ENCODE measurements at regions not wholly inside any gene's neighbourhood (a gene's known extent, or its start where the extent isn't known, plus 50 kb on each side); places are given as distances from the start of the nearest gene placed in this dataset.

DNA sequence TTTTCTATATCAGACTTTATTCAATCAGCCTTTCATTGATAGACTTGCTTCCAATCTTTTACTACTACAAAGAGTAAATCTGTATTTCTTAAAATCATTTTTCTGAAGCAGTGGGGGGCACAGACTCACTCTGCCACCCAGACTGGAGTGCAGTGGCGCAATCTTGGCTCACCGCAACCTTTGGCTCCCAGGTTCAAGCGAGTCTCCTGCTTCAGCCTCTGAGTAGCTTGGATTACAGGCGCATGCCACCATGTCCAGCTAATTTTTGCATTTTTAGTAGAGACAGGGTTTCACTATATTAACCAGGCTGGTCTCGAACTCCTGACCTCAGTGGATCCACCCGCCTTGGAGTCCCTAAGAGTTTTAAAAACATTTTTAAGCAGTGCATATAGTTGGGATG lies 270.6 kb upstream of the REG3G start:
- no TSS peak for BruUV-seq (replicated peaks)
- in situ Hi-C loops (cut with MboI; ENCODE audit: low sequenced_read_pairs), result no loop called here

More for the DNA sequence above, 270.6 kb upstream of the REG3G start:
- ATAC-seq (ENCODE audit: low read depth) (no peak), DNase-seq (no peak)
- Histone ChIP-seq H4K5ac (ENCODE audit: low read depth, low read length) (no peak overlapping the region), H3K36me3 (ENCODE audit: control insufficient read depth, insufficient read depth, low read length) (no peaks in the 10 kb centered on the region), H4K8ac (ENCODE audit: low read depth in 2 of 2, low read length in 2 of 2) (no peak overlapping the region), H3K23ac (ENCODE audit: low read depth, low read length) (no peak overlapping the region), H2BK120ac (ENCODE audit: low read depth, low read length) (no peak overlapping the region), H3K27ac (ENCODE audit: insufficient read depth, low read length) (no peak overlapping the region), H3K4me2 (ENCODE audit: low read depth, low read length) (no peak overlapping the region), H3K18ac (ENCODE audit: low read depth, low read length) (no peak overlapping the region), H3K56ac (ENCODE audit: extremely low read depth, insufficient read depth, low read length) (no peak overlapping the region), H3K9me3 (ENCODE audit: control insufficient read depth, insufficient read depth, low read length) (peaks cover 2% of the 10 kb centered on the region; the same call in 1 of the 2 replicates), H2AK9ac (replicated peaks; ENCODE audit: low read depth, low read length, poor library complexity) (no peak overlapping the region), H3K4ac (ENCODE audit: low read depth, low read length) (no peak overlapping the region), H4K91ac (ENCODE audit: insufficient read depth, low read depth, low read length) (no peak overlapping the region), H3K9ac (ENCODE audit: low read depth, low read length) (no peak overlapping the region), H3K4me1 (ENCODE audit: control insufficient read depth, insufficient read depth, low read length) (no peaks in the 10 kb centered on the region), H2BK15ac (ENCODE audit: low read depth, low read length) (no peak overlapping the region), H2BK20ac (ENCODE audit: low read depth, low read length) (no peak overlapping the region), H3K9me1 (ENCODE audit: insufficient read depth, low read length) (no peaks in the 10 kb centered on the region), H2BK5ac (ENCODE audit: low read depth, low read length, poor library complexity, severe bottlenecking) (no peak overlapping the region), H2AFZ (replicated peaks; ENCODE audit: low read length, poor library complexity) (no peak overlapping the region), H3K14ac (replicated peaks; ENCODE audit: low read depth, low read length) (no peak overlapping the region), H3K4me3 (ENCODE audit: insufficient read depth, low read depth, low read length) (no peak overlapping the region), H3K79me1 (ENCODE audit: low read depth in 1 of 2, low read length in 2 of 2) (no peaks in the 10 kb centered on the region), H3K27me3 (ENCODE audit: control insufficient read depth, insufficient read depth, low read length) (no peaks in the 10 kb centered on the region), H4K20me1 (ENCODE audit: insufficient read depth, low read length) (no peaks in the 10 kb centered on the region), H2AK5ac (ENCODE audit: low read depth, low read length) (no peak overlapping the region)
- WGBS, 2 experiments (ENCODE audit: extremely low coverage in 2 of 2, insufficient read length in 1 of 2), result 59% methylated on average over 3 of the region's 6 CpGs; no CpG with 5 or more reads in 1 of the 2 experiments
- POLR2A ChIA-PET (ENCODE audit: unreplicated experiment), result no interaction called here
- TF ChIP-seq, protein P1, sequence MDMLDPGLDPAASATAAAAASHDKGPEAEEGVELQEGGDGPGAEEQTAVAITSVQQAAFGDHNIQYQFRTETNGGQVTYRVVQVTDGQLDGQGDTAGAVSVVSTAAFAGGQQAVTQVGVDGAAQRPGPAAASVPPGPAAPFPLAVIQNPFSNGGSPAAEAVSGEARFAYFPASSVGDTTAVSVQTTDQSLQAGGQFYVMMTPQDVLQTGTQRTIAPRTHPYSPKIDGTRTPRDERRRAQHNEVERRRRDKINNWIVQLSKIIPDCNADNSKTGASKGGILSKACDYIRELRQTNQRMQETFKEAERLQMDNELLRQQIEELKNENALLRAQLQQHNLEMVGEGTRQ (IDR thresholded peaks at IDR 0.05; ENCODE audit: low read depth, low read length), result no peak
- TF ChIP-seq RFX5 (IDR thresholded peaks at IDR 0.05; ENCODE audit: low read depth, low read length) (no peak), CEBPB (IDR thresholded peaks at IDR 0.05; ENCODE audit: low read depth, low read length) (no peak), CTCF (conservative IDR thresholded peaks at IDR 0.05; ENCODE audit: low read depth, low read length) (no peak), NFE2L2 (IDR thresholded peaks at IDR 0.05; ENCODE audit: low read depth, low read length) (no peak), POLR2A (IDR thresholded peaks at IDR 0.05; ENCODE audit: low read depth, low read length) (no peak), RAD21 (IDR thresholded peaks at IDR 0.05; ENCODE audit: low read length) (no peak)
- CTCF ChIA-PET, result no interaction called here
- dilution Hi-C loops (cut with HindIII; ENCODE audit: low sequenced_read_pairs, unreplicated experiment) (no loop called here), intact Hi-C loops (cut with micrococcal nuclease) (no loop called here)

All from IMR-90 (cell line).